ENCODE measurements at regions not wholly inside any gene's neighbourhood (a gene's known extent, or its start where the extent isn't known, plus 50 kb on each side); places are given as distances from the start of the nearest gene placed in this dataset.
"Not testable (repeated sequence)": the region's sequence is repeated elsewhere in the genome, so short reads cannot be mapped to it uniquely, and the experiment has no call there.

DNA sequence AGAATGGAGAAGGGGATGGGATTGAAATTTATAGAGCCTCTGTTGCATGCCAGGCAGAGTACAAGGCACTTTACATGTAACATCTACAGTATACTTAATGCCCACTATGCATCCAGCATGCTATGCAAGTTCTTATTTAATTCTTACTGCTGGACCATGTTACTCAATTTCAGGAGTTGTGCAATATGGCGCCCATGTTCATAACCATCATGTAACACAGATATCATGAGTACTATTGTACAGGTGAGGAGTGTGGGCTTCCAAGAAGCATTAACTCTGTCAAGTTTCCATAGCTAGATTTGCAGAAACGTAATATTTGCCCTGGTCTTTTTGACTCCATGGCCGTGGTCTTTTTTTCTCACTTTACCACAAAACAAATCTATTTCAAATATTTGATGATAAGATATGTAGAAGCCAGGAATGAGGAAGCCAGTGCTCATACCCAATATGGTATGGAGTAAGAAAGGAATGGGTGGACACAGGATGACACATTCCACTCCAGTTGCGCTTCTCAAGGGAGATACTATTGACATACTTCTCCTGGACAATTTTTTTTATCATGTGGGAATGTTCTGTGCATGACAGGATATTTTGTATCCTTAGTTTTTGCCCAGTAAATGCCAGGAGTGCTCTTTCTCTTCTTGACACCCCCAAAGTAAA, 191.8 kb downstream of the C12orf75 start:
- no peak overlapping the region for H3K27ac ChIP-seq (ENCODE audit: insufficient read depth, low read depth, low read length, poor library complexity, severe bottlenecking)
- 97 to 100% methylated on average over 2 to 3 of the region's 4 CpGs for WGBS, 2 experiments
- H3K4me3 ChIP-seq (ENCODE audit: insufficient read depth, low read depth, low read length): no peak overlapping the region

DNA sequence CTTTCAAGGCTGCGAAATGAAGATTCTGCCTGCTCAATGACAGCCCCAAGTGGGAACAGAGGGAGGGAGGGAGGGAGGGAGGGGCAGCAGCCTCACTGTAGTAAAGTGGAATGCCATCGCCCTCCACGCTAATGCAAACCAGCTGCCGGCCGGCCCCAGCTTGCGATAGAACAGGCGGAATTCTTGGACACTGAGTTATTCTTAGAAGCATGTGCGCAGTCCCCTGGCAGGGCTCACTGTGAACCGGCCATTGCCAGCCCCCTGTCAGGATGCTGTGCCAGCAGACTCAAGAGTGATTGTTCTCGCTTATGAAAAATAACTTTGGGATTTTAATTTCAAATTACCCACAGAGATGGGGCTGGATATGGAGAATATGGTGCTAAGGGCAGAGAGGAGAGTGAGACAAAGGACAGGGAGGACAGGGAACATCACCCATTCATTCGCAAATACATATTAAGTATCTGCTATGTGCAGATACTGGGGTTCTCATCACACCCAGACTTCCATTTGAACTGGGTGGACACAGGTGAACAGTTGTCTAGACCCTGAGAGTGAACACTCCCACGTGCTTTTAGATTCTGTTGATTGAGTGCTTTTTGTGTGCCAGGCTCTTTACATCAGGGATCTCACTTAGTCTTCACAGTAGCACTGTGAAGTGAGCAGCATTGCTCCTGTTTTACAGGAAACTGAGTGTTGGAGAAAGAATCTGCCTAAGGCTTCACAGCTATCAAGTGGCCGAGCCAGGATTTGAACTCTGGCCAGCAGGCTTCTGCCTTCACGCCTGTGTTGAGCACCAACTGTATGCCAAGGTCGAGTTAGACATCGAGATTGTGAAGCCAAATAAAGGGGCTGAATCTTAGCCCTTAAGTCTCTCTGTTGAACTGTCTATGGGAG, 192.9 kb downstream of the C12orf75 start:
- no peak overlapping the region for H3K27ac ChIP-seq (ENCODE audit: insufficient read depth, low read depth, low read length, poor library complexity, severe bottlenecking)

More for the DNA sequence above, 191.8 kb downstream of the C12orf75 start:
- Histone ChIP-seq H3K9me3 (ENCODE audit: control insufficient read depth, low read length) (no peaks in the 10 kb centered on the region), H3K4me1 (ENCODE audit: control insufficient read depth, insufficient read depth, low read length) (no peaks in the 10 kb centered on the region), H3K27me3 (ENCODE audit: control insufficient read depth, insufficient read depth, low read length, poor library complexity, severe bottlenecking) (no peaks in the 10 kb centered on the region), H3K36me3 (ENCODE audit: control insufficient read depth, insufficient read depth, low read length) (no peaks in the 10 kb centered on the region)

DNA sequence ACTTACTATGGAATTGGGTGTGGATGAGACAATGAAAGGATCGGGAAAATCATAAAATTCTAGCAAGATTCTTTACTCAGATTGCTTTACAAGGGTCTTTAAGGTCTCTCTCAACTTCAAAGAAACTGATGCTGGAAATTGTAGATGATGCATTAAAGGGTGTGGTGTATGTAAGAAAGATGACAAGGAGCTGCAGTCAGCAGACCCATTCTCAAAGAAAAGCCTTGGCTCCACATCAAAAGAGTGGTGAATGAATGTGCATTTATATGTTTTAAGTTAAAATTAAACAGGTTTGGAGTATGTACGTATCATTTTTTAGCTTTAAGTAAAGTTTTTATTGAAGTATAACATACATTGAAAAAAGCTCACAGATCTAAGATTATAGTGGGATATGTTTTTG, 194.5 kb downstream of the C12orf75 start:
- Histone ChIP-seq H3K4me1 (ENCODE audit: control insufficient read depth, insufficient read depth, low read length) (no peaks in the 10 kb centered on the region), H3K36me3 (ENCODE audit: control insufficient read depth, insufficient read depth, low read length) (no peaks in the 10 kb centered on the region), H3K9me3 (ENCODE audit: control insufficient read depth, low read length) (no peaks in the 10 kb centered on the region), H3K27me3 (ENCODE audit: control insufficient read depth, insufficient read depth, low read length, poor library complexity, severe bottlenecking) (no peaks in the 10 kb centered on the region), H3K27ac (ENCODE audit: insufficient read depth, low read depth, low read length, poor library complexity, severe bottlenecking) (no peak overlapping the region), H3K4me3 (ENCODE audit: insufficient read depth, low read depth, low read length) (no peak overlapping the region)
- WGBS, 2 experiments: 28 to 75% methylated on average over 1 to 2 of the region's 2 CpGs

More for the DNA sequence above, 192.9 kb downstream of the C12orf75 start:
- Histone ChIP-seq H3K36me3 (ENCODE audit: control insufficient read depth, insufficient read depth, low read length) (no peaks in the 10 kb centered on the region), H3K4me3 (ENCODE audit: insufficient read depth, low read depth, low read length) (no peak overlapping the region), H3K9me3 (ENCODE audit: control insufficient read depth, low read length) (no peaks in the 10 kb centered on the region), H3K27me3 (ENCODE audit: control insufficient read depth, insufficient read depth, low read length, poor library complexity, severe bottlenecking) (no peaks in the 10 kb centered on the region), H3K4me1 (ENCODE audit: control insufficient read depth, insufficient read depth, low read length) (no peaks in the 10 kb centered on the region)
- WGBS, 2 experiments: 68 to 70% methylated on average over 15 to 16 of the region's 16 CpGs

DNA sequence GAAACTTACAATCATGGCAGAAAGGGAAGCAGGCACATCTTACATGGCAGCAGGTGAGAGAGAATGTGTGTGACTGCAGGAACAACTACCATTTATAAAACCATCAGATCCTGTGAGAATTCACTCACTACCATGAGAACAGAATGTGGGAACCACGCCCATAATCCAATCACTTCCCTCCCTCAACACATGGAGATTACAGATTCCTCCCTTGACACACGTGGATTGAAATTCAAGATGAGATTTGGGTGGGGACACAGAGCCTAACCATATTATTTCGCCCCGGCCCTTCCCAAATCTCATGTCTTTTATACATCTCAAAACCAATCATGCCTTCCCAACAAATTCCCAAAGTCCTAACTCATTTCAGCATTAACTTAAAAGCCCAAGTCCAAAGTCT, 203.6 kb downstream of the C12orf75 start:
- no peak overlapping the region for H3K27ac ChIP-seq (ENCODE audit: insufficient read depth, low read depth, low read length, poor library complexity, severe bottlenecking)
- H3K9me3 ChIP-seq (ENCODE audit: control insufficient read depth, low read length): no peaks in the 10 kb centered on the region
- 87 to 92% methylated on average over 4 of the region's 4 CpGs for WGBS, 2 experiments
- H3K4me1 ChIP-seq (ENCODE audit: control insufficient read depth, insufficient read depth, low read length): no peaks in the 10 kb centered on the region
- H3K36me3 ChIP-seq (ENCODE audit: control insufficient read depth, insufficient read depth, low read length): peaks cover 4% of the 10 kb centered on the region
- H3K27me3 ChIP-seq (ENCODE audit: control insufficient read depth, insufficient read depth, low read length, poor library complexity, severe bottlenecking): no peaks in the 10 kb centered on the region
- no peak overlapping the region for H3K4me3 ChIP-seq (ENCODE audit: insufficient read depth, low read depth, low read length)

DNA sequence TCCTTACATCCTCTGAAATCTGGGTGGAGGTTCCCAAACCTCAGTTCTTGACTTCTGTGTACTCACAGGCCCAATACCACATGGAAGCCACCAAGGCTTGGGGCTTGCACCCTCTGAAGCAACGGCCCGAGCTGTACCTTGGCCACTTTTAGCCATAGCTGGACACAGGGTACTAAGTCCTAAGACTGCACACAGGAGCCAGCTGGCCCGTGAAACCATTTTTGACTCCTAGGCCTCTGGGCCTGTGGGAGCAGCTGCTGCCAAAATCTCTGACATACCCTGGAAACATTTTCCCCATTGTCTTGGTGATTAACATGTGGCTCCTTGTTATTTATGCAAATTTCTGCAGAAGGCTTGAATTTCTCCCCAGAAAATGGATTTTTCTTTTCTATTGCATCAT, 204.5 kb downstream of the C12orf75 start:
- H3K27me3 ChIP-seq (ENCODE audit: control insufficient read depth, insufficient read depth, low read length, poor library complexity, severe bottlenecking); H3K4me3 ChIP-seq (ENCODE audit: insufficient read depth, low read depth, low read length); H3K9me3 ChIP-seq (ENCODE audit: control insufficient read depth, low read length); H3K4me1 ChIP-seq (ENCODE audit: control insufficient read depth, insufficient read depth, low read length); H3K36me3 ChIP-seq (ENCODE audit: control insufficient read depth, insufficient read depth, low read length); H3K27ac ChIP-seq (ENCODE audit: insufficient read depth, low read depth, low read length, poor library complexity, severe bottlenecking): not testable (repeated sequence)
- 90 to 94% methylated on average over 3 of the region's 3 CpGs for WGBS, 2 experiments

DNA sequence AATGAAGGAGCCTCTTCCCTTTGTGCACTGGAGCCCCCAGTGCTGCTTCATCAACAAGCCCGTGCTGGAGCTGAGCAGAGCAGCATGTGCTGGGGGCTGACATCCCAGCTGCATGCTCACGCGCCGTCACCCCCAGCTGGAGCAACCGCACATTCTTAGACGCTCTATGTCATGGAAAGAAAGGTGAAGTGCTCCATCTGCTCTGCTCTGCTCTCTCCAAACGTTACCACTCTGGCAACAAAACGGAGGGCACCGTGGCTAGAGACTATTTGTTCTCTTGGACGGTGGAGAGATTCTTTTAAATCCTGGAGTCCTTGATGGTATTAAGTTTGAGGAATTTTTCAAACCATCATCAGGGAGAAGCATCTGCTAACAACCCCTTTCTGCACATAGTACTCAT, 208.4 kb downstream of the C12orf75 start:
- H3K27ac ChIP-seq (ENCODE audit: insufficient read depth, low read depth, low read length, poor library complexity, severe bottlenecking): no peak overlapping the region

DNA sequence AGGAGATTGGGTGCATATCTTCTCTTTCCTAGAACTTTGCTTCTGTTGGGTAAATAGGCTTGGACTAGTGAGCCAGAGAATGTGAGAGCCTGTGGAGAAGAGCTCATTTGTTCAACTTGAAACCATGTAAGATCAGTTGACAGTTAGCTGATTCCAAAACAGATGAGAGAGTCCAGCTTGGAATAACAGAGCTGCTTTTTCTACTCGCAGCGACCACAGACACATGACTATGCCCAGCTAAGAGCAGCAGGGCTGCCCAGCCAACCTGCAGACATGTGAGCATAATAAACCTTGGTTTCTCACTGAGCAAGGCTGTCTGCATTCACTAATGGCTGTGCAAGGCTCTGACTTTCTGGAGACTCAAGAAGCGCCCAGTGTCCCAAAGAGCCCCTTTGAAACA, 209.2 kb downstream of the C12orf75 start:
- no peaks in the 10 kb centered on the region for H3K36me3 ChIP-seq (ENCODE audit: control insufficient read depth, insufficient read depth, low read length)
- WGBS, 2 experiments: 95% methylated on average over 3 of the region's 3 CpGs
- H3K27ac ChIP-seq (ENCODE audit: insufficient read depth, low read depth, low read length, poor library complexity, severe bottlenecking): no peak overlapping the region
- no peaks in the 10 kb centered on the region for H3K27me3 ChIP-seq (ENCODE audit: control insufficient read depth, insufficient read depth, low read length, poor library complexity, severe bottlenecking)
- H3K4me1 ChIP-seq (ENCODE audit: control insufficient read depth, insufficient read depth, low read length): no peaks in the 10 kb centered on the region
- H3K4me3 ChIP-seq (ENCODE audit: insufficient read depth, low read depth, low read length): no peak overlapping the region
- H3K9me3 ChIP-seq (ENCODE audit: control insufficient read depth, low read length): no peaks in the 10 kb centered on the region

More for the DNA sequence above, 208.4 kb downstream of the C12orf75 start:
- Histone ChIP-seq H3K36me3 (ENCODE audit: control insufficient read depth, insufficient read depth, low read length) (no peaks in the 10 kb centered on the region), H3K9me3 (ENCODE audit: control insufficient read depth, low read length) (no peaks in the 10 kb centered on the region), H3K27me3 (ENCODE audit: control insufficient read depth, insufficient read depth, low read length, poor library complexity, severe bottlenecking) (no peaks in the 10 kb centered on the region), H3K4me1 (ENCODE audit: control insufficient read depth, insufficient read depth, low read length) (no peaks in the 10 kb centered on the region), H3K4me3 (ENCODE audit: insufficient read depth, low read depth, low read length) (no peak overlapping the region)
- WGBS, 2 experiments: 97% methylated on average over 10 of the region's 10 CpGs

DNA sequence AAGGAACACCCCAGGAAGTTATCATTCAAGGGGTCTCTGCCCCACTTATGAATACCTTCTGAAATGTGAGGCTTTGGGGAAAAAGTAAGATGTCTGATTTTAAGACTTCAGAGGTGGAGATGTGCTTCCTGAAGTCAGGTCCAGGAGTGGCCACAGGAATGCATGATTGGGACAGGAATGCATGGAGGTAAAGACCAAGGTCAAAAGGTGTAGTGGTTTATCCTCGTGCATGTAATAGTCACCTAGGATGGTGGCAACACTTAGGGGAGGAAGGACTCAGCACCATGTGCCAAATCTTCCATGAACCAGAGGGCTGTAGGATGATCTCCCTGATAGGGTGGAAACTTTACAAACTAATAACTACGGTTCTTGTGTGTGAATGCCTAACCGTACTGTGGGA, 217.3 kb downstream of the C12orf75 start:
- Histone ChIP-seq H3K4me1 (ENCODE audit: control insufficient read depth, insufficient read depth, low read length) (no peaks in the 10 kb centered on the region), H3K36me3 (ENCODE audit: control insufficient read depth, insufficient read depth, low read length) (no peaks in the 10 kb centered on the region), H3K27me3 (ENCODE audit: control insufficient read depth, insufficient read depth, low read length, poor library complexity, severe bottlenecking) (no peaks in the 10 kb centered on the region), H3K27ac (ENCODE audit: insufficient read depth, low read depth, low read length, poor library complexity, severe bottlenecking) (no peak overlapping the region), H3K4me3 (ENCODE audit: insufficient read depth, low read depth, low read length) (no peak overlapping the region), H3K9me3 (ENCODE audit: control insufficient read depth, low read length) (no peaks in the 10 kb centered on the region)
- WGBS, 2 experiments: 93 to 94% methylated on average over 3 of the region's 3 CpGs

DNA sequence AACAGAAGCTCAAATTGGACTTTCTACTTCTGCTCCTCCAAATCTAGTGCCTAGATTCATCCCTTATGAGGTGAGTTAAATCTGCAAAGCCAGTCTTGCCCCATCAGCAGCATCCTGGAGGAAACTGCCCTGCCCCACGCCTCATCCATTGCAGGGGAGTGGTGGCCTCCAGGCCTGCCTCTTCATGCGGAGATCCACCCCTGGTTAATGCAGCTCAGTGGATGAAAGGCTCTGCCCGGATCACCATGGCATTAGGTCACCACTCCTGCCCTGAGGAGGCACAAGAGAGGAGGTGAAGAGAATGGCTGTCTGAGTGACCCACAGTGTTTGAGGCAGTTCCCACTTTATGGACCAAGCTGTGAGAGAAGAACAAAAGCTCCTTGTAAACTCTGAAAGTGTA, 218.1 kb downstream of the C12orf75 start:
- H3K27me3 ChIP-seq (ENCODE audit: control insufficient read depth, insufficient read depth, low read length, poor library complexity, severe bottlenecking): no peaks in the 10 kb centered on the region
- 93 to 95% methylated on average over 3 of the region's 3 CpGs for WGBS, 2 experiments
- no peak overlapping the region for H3K27ac ChIP-seq (ENCODE audit: insufficient read depth, low read depth, low read length, poor library complexity, severe bottlenecking)

DNA sequence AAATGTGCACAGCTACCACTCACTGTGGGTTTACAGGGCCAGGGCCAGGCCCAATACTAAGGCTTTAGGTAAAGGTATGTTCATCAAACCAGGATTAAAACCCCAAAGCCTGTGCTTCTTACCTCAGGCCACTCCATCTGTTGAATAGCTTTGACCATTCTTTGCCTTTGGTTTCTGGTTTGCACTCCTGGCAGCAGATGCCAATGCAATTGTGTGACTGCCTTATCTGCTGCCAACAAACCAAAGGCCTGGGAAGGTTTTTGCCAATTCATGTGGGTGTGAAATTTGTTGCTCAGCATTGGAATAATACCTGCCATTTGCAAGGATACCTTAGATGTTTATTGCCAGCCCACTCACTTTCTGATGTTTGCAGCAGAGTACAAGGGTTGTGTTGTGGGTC, 221.6 kb downstream of the C12orf75 start:
- no peaks in the 10 kb centered on the region for H3K9me3 ChIP-seq (ENCODE audit: control insufficient read depth, low read length)
- no peak overlapping the region for H3K27ac ChIP-seq (ENCODE audit: insufficient read depth, low read depth, low read length, poor library complexity, severe bottlenecking)
- H3K4me3 ChIP-seq (ENCODE audit: insufficient read depth, low read depth, low read length): no peak overlapping the region
- no peaks in the 10 kb centered on the region for H3K36me3 ChIP-seq (ENCODE audit: control insufficient read depth, insufficient read depth, low read length)
- peaks cover 17% of the 10 kb centered on the region for H3K4me1 ChIP-seq (ENCODE audit: control insufficient read depth, insufficient read depth, low read length)
- H3K27me3 ChIP-seq (ENCODE audit: control insufficient read depth, insufficient read depth, low read length, poor library complexity, severe bottlenecking): no peaks in the 10 kb centered on the region

More for the DNA sequence above, 218.1 kb downstream of the C12orf75 start:
- H3K9me3 ChIP-seq (ENCODE audit: control insufficient read depth, low read length): no peaks in the 10 kb centered on the region
- H3K4me1 ChIP-seq (ENCODE audit: control insufficient read depth, insufficient read depth, low read length): peaks cover 1% of the 10 kb centered on the region
- no peak overlapping the region for H3K4me3 ChIP-seq (ENCODE audit: insufficient read depth, low read depth, low read length)
- H3K36me3 ChIP-seq (ENCODE audit: control insufficient read depth, insufficient read depth, low read length): no peaks in the 10 kb centered on the region
